ENCODE measurements at regions not wholly inside any gene's neighbourhood (a gene's known extent, or its start where the extent isn't known, plus 50 kb on each side); places are given as distances from the start of the nearest gene placed in this dataset.
"Not testable (repeated sequence)": the region's sequence is repeated elsewhere in the genome, so short reads cannot be mapped to it uniquely, and the experiment has no call there.

- H3K4me1 ChIP-seq; ATAC-seq; H3K36me3 ChIP-seq (replicated peaks in 1 of 2; ENCODE audit: insufficient read depth in 1 of 2, low read depth in 2 of 2); DNase-seq; H3K27me3 ChIP-seq; H3K9me3 ChIP-seq; H3K4me3 ChIP-seq; H3K27ac ChIP-seq; intact Hi-C loops (cut with DNase I): not testable (repeated sequence)
Observed at GRCh38 chr6:71007298-71007697, 50.4 kb upstream of the B3GAT2 start.

DNA sequence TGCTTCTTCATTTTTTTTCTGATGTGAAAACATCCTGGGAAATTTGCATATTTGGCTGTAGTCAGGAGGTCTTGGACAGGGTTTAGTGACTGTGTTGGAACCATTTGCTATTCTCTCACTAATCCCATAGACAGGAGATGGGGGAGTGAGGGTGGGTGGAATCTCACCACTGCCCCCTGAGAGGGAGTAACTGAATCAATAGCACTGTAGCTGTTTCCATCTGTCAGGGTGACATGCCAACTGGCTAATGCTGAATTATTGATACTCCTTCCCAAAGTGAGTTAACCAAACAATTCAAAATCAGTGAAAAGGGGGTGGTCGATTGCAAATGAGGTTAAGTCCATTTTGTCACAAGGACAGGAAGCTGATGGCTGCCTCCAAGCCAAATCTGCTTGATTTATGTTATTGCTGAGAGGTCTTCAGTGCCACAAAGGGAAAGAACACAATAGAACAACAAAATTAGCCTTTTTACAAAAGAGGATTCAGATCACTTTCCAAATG is 55.1 kb upstream of the B3GAT2 start:
- Histone ChIP-seq H3K36me3 (replicated peaks in 1 of 2; ENCODE audit: insufficient read depth in 1 of 2, low read depth in 2 of 2) (no peaks in the 10 kb centered on the region), H3K27me3 (no peaks in the 10 kb centered on the region), H3K27ac (no peak overlapping the region), H3K9me3 (no peaks in the 10 kb centered on the region), H3K4me1 (no peaks in the 10 kb centered on the region), H3K4me3 (no peak overlapping the region)
- WGBS, 2 donors, result 4 to 11% methylated on average over 1 of the region's 1 CpG
- no peak for ATAC-seq
- intact Hi-C loops (cut with DNase I), result no loop called here
- DNase-seq, result no peak
- TF ChIP-seq, protein P1, sequence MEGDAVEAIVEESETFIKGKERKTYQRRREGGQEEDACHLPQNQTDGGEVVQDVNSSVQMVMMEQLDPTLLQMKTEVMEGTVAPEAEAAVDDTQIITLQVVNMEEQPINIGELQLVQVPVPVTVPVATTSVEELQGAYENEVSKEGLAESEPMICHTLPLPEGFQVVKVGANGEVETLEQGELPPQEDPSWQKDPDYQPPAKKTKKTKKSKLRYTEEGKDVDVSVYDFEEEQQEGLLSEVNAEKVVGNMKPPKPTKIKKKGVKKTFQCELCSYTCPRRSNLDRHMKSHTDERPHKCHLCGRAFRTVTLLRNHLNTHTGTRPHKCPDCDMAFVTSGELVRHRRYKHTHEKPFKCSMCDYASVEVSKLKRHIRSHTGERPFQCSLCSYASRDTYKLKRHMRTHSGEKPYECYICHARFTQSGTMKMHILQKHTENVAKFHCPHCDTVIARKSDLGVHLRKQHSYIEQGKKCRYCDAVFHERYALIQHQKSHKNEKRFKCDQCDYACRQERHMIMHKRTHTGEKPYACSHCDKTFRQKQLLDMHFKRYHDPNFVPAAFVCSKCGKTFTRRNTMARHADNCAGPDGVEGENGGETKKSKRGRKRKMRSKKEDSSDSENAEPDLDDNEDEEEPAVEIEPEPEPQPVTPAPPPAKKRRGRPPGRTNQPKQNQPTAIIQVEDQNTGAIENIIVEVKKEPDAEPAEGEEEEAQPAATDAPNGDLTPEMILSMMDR (IDR thresholded peaks at IDR 0.05), result no peak
- TF ChIP-seq POLR2A (IDR thresholded peaks at IDR 0.05), result no peak

GRCh38 chr6:71012866-71013469 is 56.1 kb upstream of the B3GAT2 start:
- TF ChIP-seq, protein P1 (IDR thresholded peaks at IDR 0.05), result peak; percentile 66 to 80 (median 74)
- TF ChIP-seq POLR2A (IDR thresholded peaks at IDR 0.05), result no peak
- Histone ChIP-seq H3K27me3 (no peaks in the 10 kb centered on the region), H3K4me3 (no peak overlapping the region), H3K4me1 (no peaks in the 10 kb centered on the region), H3K36me3 (replicated peaks in 1 of 2; ENCODE audit: insufficient read depth in 1 of 2, low read depth in 2 of 2) (no peaks in the 10 kb centered on the region), H3K27ac (no peak overlapping the region), H3K9me3 (no peaks in the 10 kb centered on the region)
- intact Hi-C loops (cut with DNase I), result no loop called here
- peak in 3 of 4 donors; percentile 26 to 53 (median 37) for DNase-seq
- 7 to 13% methylated on average over 5 of the region's 5 CpGs for WGBS, 2 donors
- peak; percentile 82 for ATAC-seq

DNA sequence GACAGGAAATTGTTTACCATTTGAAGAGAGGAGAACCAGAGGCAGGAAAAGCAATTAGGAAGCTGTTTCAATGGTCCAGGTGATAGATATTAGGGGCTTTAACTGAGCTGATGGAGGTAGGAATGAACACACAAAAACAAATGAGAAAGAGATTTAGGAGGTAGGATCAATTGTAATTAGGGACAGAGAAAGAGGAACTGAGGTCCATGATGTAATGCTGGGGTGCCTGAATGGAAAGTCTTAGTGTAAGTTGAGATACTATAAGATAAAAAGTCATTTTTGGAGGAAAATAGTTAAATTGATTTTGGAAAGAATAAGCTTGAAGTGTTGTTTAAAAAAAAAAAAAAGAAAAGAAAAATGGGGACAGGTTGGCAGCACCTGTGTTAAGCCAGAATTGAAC is 58.5 kb upstream of the B3GAT2 start:
- TF ChIP-seq, protein P1 (IDR thresholded peaks at IDR 0.05), result no peak
- no peak for TF ChIP-seq POLR2A (IDR thresholded peaks at IDR 0.05)
- Histone ChIP-seq H3K4me1 (no peaks in the 10 kb centered on the region), H3K4me3 (no peak overlapping the region), H3K9me3 (no peaks in the 10 kb centered on the region), H3K27ac (no peak overlapping the region), H3K36me3 (replicated peaks in 1 of 2; ENCODE audit: insufficient read depth in 1 of 2, low read depth in 2 of 2) (no peaks in the 10 kb centered on the region), H3K27me3 (no peaks in the 10 kb centered on the region)
- DNase-seq (no peak), ATAC-seq (no peak)
- intact Hi-C loops (cut with DNase I), result no loop called here

GRCh38 chr6:71028236-71028876 is 71.5 kb upstream of the B3GAT2 start:
- no peak for TF ChIP-seq POLR2A (IDR thresholded peaks at IDR 0.05)
- TF ChIP-seq, protein P1 (IDR thresholded peaks at IDR 0.05), result no peak
- Histone ChIP-seq H3K9me3 (no peaks in the 10 kb centered on the region), H3K27me3 (no peaks in the 10 kb centered on the region), H3K4me1 (no peaks in the 10 kb centered on the region), H3K27ac (no peak overlapping the region), H3K4me3 (no peak overlapping the region), H3K36me3 (replicated peaks in 1 of 2; ENCODE audit: insufficient read depth in 1 of 2, low read depth in 2 of 2) (no peaks in the 10 kb centered on the region)
- intact Hi-C loops (cut with DNase I), result no loop called here
- 54 to 82% methylated on average over 6 to 7 of the region's 7 CpGs for WGBS, 2 donors
- no peak for DNase-seq
- ATAC-seq, result no peak

Measured in body of pancreas (tissue), 4 donors.